ENCODE measurements at regions not wholly inside any gene's neighbourhood (a gene's known extent, or its start where the extent isn't known, plus 50 kb on each side); places are given as distances from the start of the nearest gene placed in this dataset.

DNA sequence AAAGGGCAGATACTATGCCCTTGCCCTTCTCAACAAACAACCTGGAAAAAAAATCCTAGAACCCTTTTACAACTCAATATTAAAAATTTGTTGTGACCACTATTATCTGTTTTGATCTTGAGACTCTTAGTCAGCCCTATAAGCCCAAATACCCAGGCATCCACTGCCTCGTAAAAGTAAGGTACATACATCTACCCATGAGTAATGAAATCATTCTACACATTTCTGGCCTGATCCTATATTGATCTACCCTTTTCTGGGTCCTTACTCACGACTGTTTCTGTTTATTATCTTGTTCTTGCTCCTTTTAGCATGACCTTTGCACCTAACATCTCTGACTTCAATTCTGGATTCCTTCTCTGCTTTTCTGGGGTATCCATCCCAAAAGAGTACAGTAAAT lies 56.8 kb downstream of the SCG2 start:
- H3K4me1 Mint-ChIP-seq: no peaks in the 10 kb centered on the region
- no peaks in the 10 kb centered on the region for H3K9me3 Mint-ChIP-seq
- H3K36me3 Mint-ChIP-seq: no peaks in the 10 kb centered on the region
- no peak for DNase-seq
- H3K4me3 Mint-ChIP-seq: no peak overlapping the region
- H3K27ac Mint-ChIP-seq: no peak overlapping the region
- CTCF ChIA-PET: no interaction called here
- no peaks in the 10 kb centered on the region for H3K27me3 Mint-ChIP-seq

DNA sequence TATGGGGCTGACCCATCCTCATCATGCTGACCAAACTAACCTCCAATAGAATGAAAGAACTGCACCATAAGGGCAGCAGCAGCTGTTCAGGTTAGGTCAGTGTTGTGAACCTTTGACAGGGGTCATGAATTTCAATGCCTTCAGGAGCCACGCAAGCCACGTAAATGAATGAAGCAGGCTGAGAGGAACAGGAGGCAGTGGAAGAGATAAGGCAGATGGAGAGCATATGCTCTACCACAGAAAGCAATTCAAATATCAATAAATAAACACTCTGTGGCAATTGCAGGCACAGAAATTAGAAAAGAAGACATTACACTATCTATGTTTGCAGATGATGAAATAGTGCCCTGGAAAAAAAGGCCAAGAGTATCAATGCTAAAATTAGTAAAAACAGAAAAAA lies 56.3 kb downstream of the SCG2 start:
- Mint-ChIP-seq H3K4me3 (no peak overlapping the region), H3K9me3 (no peaks in the 10 kb centered on the region), H3K27me3 (no peaks in the 10 kb centered on the region), H3K27ac (no peak overlapping the region), H3K36me3 (no peaks in the 10 kb centered on the region), H3K4me1 (no peaks in the 10 kb centered on the region)
- CTCF ChIA-PET: no interaction called here
- DNase-seq: no peak
